Hematopoietic multipotent progenitor cell treated with erythropoietin and hydrocortisone succinate and interleukin-3 and kit ligand, for 6 days (in vitro differentiated cells): ENCODE measurements at regions not wholly inside any gene's neighbourhood (a gene's known extent, or its start where the extent isn't known, plus 50 kb on each side); places are given as distances from the start of the nearest gene placed in this dataset.

Source experiments
- DNase-seq: peaks from one replicate; pipeline ENCODE4 v3.0.0-alpha.2; 2015

GRCh38 chr2:81583311-81584108 is 1279.0 kb upstream of the LRRTM1 start:
- DNase-seq: no peak

DNA sequence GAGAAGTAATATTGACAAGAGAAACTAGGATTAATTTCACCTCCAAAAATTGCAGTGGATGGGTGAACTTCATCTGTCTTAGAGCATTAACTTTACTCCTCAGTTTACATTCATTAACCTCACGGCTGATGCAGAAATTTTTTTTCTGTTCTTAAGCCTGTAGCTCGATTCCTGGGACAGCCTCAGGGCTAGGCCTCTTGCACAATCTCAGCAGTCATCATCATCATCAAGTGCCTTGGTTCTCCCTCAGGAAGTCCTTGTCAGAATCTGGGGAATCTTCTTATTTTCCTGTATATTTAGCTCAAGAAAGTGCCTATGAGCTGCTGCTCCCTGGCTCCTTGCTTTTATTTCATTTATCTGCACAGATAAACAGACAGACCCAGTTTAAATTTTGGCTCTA is 1272.2 kb upstream of the LRRTM1 start:
- DNase-seq: no peak

DNA sequence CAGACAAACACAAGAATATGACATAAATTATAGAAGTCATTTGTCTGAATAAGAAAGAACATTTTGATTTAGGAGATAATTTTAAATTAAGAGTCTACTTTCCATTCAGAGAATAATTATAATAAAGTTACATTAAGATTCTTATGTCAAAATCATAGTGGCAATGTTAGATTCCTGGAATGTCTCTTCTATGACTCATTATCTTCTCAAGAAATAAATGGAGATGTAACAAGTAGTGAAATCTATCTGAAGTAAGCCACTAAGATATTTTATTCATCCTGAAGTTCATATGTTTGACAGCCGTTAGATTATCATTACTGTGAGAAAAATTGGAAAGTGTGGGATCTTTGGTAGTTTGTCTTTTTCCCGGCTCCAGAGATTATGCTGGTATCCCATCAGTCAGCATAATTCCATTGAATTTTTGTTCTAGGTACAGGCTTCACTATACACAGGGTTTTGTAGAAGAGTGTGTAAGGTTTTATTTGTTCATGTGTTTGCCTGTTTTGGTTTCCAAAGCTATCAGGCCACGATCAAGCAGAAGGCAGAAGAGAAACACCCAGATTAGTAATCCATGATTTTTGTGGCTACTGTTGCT is 1246.6 kb upstream of the LRRTM1 start:
- DNase-seq: no peak

DNA sequence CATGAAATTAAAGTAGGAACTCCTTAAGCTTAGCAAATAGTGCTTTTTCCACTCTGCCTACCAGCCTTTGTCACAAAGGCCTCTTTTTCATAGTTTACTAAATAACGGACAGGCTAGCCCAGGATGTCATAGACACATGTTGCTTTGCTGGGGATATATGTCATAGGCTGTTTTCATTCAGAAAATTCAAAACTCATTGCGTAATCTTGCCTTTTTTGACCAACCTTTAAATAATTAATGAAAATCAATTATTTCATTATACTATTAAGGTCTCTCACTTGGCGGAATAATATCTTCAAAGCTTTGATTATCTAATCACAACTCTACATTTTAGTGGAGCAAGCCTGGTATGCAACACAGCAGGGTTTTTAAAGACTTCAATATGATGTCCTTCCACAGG is 1245.7 kb upstream of the LRRTM1 start:
- DNase-seq: no peak

GRCh38 chr2:81549646-81550045 is 1245.1 kb upstream of the LRRTM1 start:
- DNase-seq: no peak

GRCh38 chr2:81545626-81546025 is 1241.1 kb upstream of the LRRTM1 start:
- no peak for DNase-seq

DNA sequence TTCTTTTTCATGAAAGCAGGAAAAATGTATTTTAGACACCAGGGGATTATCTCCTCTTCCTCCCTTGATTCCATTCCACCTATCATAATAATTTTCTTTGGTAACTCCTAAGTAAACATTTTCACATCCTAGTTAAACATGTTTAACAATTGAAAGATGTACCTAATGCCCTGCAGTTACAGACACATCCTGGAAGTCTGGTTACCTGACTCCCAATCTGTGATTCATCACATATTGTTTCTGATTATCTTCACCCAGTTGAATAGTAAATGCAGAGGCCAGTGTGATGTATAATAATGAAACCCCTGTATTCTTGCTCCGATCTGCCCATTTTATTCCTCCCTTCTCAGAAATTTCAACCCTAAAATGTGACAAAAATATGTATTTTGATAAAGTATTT is 1237.6 kb upstream of the LRRTM1 start:
- no peak for DNase-seq

- no peak for DNase-seq
These were observed 1225.4 kb upstream of the LRRTM1 start for GRCh38 chr2:81529944-81530343.

DNA sequence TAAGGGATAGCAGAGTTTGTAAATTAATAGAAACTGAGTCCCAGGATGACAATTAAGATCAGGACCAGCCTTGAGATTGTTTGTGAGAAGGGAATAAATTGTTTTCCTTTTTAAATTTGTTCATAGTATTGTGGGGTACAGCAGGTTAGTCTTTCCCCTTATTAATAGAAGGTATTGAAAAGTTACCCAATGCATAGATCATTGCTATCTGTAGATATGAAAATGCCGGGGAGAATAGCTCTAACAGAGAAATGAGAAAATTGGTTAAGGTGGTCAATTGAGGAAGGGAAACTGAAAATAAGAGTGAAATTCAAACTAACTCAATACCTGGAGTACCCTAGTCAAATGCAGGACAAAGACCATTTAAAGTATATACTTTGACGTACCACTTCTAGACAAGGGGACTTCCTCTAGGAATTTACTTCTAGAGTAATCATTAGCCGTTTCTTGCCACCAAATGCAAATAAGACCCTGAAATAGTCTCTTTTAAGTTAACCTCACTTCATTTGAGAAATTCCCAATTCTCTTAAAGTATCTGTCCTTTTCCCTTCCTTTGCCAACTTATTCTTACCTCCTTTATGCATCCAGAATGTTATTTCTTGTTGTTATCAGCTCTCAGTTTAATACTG is 1224.4 kb upstream of the LRRTM1 start:
- no peak for DNase-seq

DNA sequence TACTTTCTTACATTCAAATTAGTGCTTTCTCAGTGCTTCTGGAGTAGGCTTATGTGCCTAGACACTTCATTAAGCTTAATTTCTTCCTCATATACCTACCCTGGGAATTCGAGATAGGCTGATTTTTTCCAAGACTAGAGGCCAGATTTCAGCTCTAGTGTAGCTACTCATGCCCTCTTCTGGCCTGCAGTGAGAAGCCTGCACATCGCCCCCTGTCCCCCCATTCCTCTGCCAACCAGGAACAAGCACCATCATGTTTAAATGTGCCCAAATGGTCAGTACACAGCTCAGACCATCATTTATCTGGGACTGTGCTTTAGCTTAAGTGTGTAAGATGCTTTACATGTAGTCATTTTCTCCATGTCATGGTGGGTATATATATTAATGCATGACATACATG is 1218.8 kb upstream of the LRRTM1 start:
- no peak for DNase-seq

- DNase-seq: no peak
These were observed 1208.8 kb upstream of the LRRTM1 start for GRCh38 chr2:81513328-81513727.

- DNase-seq: no peak
These were observed 1201.0 kb upstream of the LRRTM1 start for GRCh38 chr2:81505586-81505985.

GRCh38 chr2:81495556-81495955 is 1191.0 kb upstream of the LRRTM1 start:
- DNase-seq: no peak

GRCh38 chr2:81483254-81483653 is 1178.7 kb upstream of the LRRTM1 start:
- no peak for DNase-seq

DNA sequence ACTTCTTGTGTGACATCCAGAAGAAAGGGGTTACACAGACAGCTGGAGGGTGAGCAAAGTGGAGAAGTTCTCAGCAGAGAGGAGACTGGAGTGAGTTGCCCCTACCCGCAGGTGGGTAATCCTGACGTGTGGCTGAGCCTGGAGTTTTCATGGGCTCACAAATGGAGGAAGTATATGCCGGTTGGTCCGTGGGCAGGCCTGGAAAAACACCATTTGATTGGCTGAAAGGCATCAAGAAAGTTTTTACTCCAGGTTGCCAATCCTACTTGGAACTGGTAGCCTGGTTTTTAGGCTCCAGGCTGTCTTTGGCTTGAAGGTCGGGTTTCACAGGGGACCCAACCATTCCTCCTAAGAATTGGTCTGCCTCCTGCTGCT is 1177.4 kb upstream of the LRRTM1 start:
- DNase-seq: no peak

GRCh38 chr2:81481242-81481993 is 1176.9 kb upstream of the LRRTM1 start:
- DNase-seq: no peak

- no peak for DNase-seq
These were observed 1162.5 kb upstream of the LRRTM1 start for GRCh38 chr2:81467096-81467495.

DNA sequence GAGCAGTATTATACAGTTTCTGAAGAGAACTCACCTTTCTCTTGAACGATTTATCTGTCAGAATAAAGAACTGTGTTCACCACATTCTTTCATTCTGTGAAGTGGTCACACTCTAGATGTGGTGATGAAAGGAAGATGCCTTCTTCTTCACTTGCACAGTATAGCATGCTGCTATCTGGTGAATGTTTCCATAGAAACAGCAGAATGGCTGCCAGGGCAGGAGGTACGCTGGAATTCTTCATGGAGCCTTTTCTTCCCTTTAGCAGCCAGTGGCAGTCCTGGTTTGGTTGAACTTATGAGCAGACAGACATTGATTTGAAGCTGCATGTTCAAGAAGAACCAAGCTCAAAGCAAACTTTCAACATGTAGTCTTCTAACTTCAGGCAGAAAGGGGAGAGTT is 1157.9 kb upstream of the LRRTM1 start:
- DNase-seq: no peak

- no peak for DNase-seq
These were observed 1140.6 kb upstream of the LRRTM1 start for GRCh38 chr2:81445176-81445575.

DNA sequence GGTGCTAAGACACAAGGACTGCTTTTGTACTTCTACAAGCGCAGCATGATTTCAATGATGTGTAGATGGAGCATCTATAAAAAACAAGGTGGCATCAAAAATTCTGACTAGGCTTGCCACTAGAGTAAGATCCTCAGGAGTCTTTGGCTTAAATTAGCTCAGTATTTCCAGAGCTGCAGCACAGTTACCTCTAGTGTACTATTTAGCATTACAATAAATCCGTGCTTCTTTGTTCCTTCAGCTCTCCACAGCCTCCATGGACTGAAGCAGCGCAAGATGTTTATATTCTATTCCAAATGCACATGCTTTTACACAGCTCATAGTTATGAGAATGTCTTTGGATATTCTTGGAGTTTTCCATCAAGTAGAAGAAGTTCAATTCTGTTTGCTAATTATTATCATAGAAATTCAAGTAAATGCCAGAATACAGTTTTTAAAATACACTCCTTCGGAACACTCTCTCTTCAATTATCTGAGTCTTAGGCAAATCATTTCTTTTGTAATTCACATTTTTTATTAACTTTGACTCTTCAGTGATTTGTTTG is 1133.0 kb upstream of the LRRTM1 start:
- DNase-seq: no peak

DNA sequence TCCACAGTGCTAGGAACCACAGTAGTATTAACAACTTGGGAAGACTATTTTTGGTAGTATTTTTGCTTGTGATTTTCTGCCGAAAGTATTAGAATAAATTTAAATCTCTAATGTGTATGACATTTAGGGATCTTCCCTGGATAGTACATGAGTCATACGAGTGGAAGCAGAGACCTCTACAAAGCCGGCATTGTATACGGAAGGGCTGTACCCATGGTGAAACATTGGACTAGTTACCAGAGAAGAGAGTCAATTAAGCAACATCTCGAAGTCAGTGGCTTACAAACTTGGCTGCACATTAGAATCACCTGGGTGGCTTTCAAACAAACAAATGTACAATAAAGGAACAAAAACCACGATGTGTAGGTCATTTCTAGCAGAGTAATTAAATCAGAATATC is 1131.7 kb upstream of the LRRTM1 start:
- DNase-seq: no peak

DNA sequence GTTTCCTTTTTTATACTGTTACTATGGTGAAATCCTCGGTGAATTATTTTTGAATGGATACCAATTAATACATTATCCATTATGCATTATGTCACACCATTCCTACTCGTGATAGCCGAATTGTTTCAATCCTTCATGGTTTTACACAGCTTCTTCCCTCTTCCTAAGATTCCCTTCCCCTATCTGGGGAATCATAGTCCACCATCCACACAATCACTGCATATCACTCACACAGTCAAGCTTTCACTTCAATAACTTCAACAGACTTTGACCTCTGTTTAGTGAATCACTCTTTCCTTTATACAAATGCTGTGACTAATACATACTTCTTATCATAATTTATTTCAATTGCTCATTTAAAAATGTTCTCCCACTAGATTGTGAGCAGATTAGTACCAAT is 1108.1 kb upstream of the LRRTM1 start:
- DNase-seq: no peak

GRCh38 chr2:81403508-81403907 is 1099.0 kb upstream of the LRRTM1 start:
- no peak for DNase-seq
